ENCODE measurements at regions not wholly inside any gene's neighbourhood (a gene's known extent, or its start where the extent isn't known, plus 50 kb on each side); places are given as distances from the start of the nearest gene placed in this dataset.

DNA sequence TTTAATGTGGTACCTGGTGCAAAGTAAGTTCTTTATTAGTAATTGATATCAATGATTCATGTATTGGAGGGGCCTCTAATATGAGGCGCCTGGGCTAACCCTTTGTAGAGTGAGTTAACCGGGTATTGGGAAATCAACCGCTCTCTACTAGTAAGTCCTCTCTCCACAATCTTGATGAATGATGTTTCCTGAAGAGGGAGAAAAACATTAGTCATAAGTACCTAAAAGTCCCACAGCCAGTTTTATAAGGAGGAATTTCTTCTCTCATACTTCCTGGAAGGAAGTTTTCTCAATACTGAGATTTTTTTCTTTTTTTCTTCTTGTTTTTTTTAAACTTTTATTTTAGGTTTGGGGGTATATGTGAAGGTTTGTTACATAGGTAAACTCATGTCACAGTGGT is 62.3 kb downstream of the AGTR2 start:
- TF ChIP-seq, protein P1, sequence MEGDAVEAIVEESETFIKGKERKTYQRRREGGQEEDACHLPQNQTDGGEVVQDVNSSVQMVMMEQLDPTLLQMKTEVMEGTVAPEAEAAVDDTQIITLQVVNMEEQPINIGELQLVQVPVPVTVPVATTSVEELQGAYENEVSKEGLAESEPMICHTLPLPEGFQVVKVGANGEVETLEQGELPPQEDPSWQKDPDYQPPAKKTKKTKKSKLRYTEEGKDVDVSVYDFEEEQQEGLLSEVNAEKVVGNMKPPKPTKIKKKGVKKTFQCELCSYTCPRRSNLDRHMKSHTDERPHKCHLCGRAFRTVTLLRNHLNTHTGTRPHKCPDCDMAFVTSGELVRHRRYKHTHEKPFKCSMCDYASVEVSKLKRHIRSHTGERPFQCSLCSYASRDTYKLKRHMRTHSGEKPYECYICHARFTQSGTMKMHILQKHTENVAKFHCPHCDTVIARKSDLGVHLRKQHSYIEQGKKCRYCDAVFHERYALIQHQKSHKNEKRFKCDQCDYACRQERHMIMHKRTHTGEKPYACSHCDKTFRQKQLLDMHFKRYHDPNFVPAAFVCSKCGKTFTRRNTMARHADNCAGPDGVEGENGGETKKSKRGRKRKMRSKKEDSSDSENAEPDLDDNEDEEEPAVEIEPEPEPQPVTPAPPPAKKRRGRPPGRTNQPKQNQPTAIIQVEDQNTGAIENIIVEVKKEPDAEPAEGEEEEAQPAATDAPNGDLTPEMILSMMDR (IDR thresholded peaks at IDR 0.05), result no peak
- TF ChIP-seq POLR2A (IDR thresholded peaks at IDR 0.05) (no peak), EP300 (IDR thresholded peaks at IDR 0.05) (no peak)

All from tibial nerve (tissue), 4 donors.